ENCODE measurements at regions not wholly inside any gene's neighbourhood (a gene's known extent, or its start where the extent isn't known, plus 50 kb on each side); places are given as distances from the start of the nearest gene placed in this dataset.

DNA sequence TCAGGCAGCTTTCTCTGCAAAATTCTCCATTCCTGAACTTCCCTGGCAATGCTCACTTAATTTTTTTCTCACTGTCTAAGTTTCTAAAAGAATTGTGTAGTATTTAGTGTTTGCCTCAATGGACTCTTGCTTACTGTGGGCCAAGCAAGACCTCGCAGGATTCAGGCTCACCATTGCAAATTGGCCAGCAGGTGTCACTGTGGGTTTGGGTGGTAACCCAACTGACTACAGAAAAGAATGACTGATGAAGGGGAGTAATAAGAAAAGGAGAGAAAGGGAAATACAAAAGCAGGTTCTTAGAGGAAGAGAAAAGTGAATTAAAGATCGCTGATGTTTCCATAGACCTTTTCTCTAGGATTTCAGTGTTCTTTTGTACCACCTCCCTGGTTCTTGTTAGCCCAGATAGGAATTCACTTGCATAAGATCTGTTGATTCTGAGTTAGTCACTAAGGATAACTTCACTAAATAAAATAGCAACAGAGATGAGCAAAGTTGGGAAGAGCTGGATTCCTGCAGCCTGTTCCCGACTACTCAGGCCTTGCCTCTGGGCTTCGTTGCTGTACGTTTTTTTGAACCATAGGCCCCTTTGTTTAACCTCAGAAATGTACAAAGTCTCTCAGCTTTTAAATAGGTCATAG, 386.5 kb upstream of the DDHD1 start:
- ChIA-PET CTCF (ENCODE audit: low intra/inter-chr PET ratio) (no interaction called here), POLR2A (no interaction called here)
- in situ Hi-C loops (cut with MboI) (loop anchor here (25.0 kb wide), 1 partner anchor 1248 kb away; no protein-coding TSS in a partner anchor), intact Hi-C loops (cut with micrococcal nuclease) (no loop called here)
- Histone ChIP-seq H3K9ac (ENCODE audit: insufficient read depth in 1 of 2, low read depth in 2 of 2, low read length in 2 of 2) (no peak overlapping the region), H3K27ac (ENCODE audit: extremely low read depth, low read depth, low read length) (no peak overlapping the region), H3K79me2 (ENCODE audit: control insufficient read depth, insufficient read depth, low read length) (no peaks in the 10 kb centered on the region), H3K4me3 (no peak overlapping the region), H4K20me1 (replicated peaks; ENCODE audit: control insufficient read depth, insufficient read depth, low read length) (no peaks in the 10 kb centered on the region), H3K36me3 (ENCODE audit: control insufficient read depth, insufficient read depth, low read length) (no peaks in the 10 kb centered on the region), H3K4me2 (ENCODE audit: insufficient read depth, low read length) (no peak overlapping the region), H3K9me3 (replicated peaks; ENCODE audit: control insufficient read depth, insufficient read depth, low read depth, low read length) (no peaks in the 10 kb centered on the region), H3K9me1 (ENCODE audit: control insufficient read depth, insufficient read depth, low read length) (no peaks in the 10 kb centered on the region), H2AFZ (ENCODE audit: low read depth, low read length) (no peak overlapping the region), H3K4me1 (replicated peaks in 1 of 2; ENCODE audit: control insufficient read depth in 2 of 2, insufficient read depth in 2 of 2, low read length in 2 of 2) (no peaks in the 10 kb centered on the region), H3K27me3 (ENCODE audit: control insufficient read depth in 2 of 2, insufficient read depth in 2 of 2, low read length in 2 of 2) (no peaks in the 10 kb centered on the region)
- no peak for TF ChIP-seq RBM25 (IDR thresholded peaks at IDR 0.05; ENCODE audit: low read depth, low read length, severe bottlenecking)
- no peak for TF ChIP-seq MAFG (tag; conservative IDR thresholded peaks at IDR 0.05)
- no peak for TF ChIP-seq HMG20A (CRISPR knock-in tag; conservative IDR thresholded peaks at IDR 0.05)
- no peak for TF ChIP-seq RBM22 (IDR thresholded peaks at IDR 0.05; ENCODE audit: low read depth, low read length, poor library complexity, severe bottlenecking)
- peak; percentile 34 to 54 for TF ChIP-seq RAD21 (CRISPR knock-in tag; conservative IDR thresholded peaks at IDR 0.05 in 1 of 2, IDR thresholded peaks at IDR 0.05 in 1 of 2)
- TF ChIP-seq, protein P1, sequence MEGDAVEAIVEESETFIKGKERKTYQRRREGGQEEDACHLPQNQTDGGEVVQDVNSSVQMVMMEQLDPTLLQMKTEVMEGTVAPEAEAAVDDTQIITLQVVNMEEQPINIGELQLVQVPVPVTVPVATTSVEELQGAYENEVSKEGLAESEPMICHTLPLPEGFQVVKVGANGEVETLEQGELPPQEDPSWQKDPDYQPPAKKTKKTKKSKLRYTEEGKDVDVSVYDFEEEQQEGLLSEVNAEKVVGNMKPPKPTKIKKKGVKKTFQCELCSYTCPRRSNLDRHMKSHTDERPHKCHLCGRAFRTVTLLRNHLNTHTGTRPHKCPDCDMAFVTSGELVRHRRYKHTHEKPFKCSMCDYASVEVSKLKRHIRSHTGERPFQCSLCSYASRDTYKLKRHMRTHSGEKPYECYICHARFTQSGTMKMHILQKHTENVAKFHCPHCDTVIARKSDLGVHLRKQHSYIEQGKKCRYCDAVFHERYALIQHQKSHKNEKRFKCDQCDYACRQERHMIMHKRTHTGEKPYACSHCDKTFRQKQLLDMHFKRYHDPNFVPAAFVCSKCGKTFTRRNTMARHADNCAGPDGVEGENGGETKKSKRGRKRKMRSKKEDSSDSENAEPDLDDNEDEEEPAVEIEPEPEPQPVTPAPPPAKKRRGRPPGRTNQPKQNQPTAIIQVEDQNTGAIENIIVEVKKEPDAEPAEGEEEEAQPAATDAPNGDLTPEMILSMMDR (IDR thresholded peaks at IDR 0.05 in 2 of 3, conservative IDR thresholded peaks at IDR 0.05 in 1 of 3; ENCODE audit: insufficient read depth in 2 of 3, low read depth in 1 of 3, low read length in 3 of 3): peak; percentile 21 to 42 (median 35); a peak in 4 of 6 replicates
- TF ChIP-seq FOXK2 (conservative IDR thresholded peaks at IDR 0.05 in 1 of 2, IDR thresholded peaks at IDR 0.05 in 1 of 2; ENCODE audit: low read depth in 2 of 2): no peak
- no peak for TF ChIP-seq PYGO2 (tag; IDR thresholded peaks at IDR 0.05)
- TF ChIP-seq NFYB (IDR thresholded peaks at IDR 0.05; ENCODE audit: extremely low read depth, insufficient read length): no peak
- TF ChIP-seq CC2D1A (IDR thresholded peaks at IDR 0.05): no peak
- TF ChIP-seq, protein P2, sequence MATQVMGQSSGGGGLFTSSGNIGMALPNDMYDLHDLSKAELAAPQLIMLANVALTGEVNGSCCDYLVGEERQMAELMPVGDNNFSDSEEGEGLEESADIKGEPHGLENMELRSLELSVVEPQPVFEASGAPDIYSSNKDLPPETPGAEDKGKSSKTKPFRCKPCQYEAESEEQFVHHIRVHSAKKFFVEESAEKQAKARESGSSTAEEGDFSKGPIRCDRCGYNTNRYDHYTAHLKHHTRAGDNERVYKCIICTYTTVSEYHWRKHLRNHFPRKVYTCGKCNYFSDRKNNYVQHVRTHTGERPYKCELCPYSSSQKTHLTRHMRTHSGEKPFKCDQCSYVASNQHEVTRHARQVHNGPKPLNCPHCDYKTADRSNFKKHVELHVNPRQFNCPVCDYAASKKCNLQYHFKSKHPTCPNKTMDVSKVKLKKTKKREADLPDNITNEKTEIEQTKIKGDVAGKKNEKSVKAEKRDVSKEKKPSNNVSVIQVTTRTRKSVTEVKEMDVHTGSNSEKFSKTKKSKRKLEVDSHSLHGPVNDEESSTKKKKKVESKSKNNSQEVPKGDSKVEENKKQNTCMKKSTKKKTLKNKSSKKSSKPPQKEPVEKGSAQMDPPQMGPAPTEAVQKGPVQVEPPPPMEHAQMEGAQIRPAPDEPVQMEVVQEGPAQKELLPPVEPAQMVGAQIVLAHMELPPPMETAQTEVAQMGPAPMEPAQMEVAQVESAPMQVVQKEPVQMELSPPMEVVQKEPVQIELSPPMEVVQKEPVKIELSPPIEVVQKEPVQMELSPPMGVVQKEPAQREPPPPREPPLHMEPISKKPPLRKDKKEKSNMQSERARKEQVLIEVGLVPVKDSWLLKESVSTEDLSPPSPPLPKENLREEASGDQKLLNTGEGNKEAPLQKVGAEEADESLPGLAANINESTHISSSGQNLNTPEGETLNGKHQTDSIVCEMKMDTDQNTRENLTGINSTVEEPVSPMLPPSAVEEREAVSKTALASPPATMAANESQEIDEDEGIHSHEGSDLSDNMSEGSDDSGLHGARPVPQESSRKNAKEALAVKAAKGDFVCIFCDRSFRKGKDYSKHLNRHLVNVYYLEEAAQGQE (IDR thresholded peaks at IDR 0.05; ENCODE audit: borderline replicate concordance): peak; percentile 10; the same call in 1 of the 2 replicates
- TF ChIP-seq, protein P2 (CRISPR knock-in tag; IDR thresholded peaks at IDR 0.05; ENCODE audit: low read depth): no peak
- no peak for TF ChIP-seq SREBF1 (IDR thresholded peaks at IDR 0.05; ENCODE audit: borderline replicate concordance, low read depth, low read length)
- FAIRE-seq (no peak), ATAC-seq (0 out of 3 replicates have a peak, but pooled peaks have one; percentile 31), DNase-seq (ENCODE audit: extremely low read depth in 1 of 4, low spot score in 3 of 4) (peak; percentile 12 to 33 (median 24))
- WGBS (ENCODE audit: insufficient coverage, low coverage, missing lambda C conversion rate): 0% methylated on average over 5 of the region's 5 CpGs
- no TSS peak for BruUV-seq (replicated peaks)
